Activated naive CD8-positive, alpha-beta T cell treated with anti-CD3 and anti-CD28 coated beads, Interleukin-2, amount 10 ng/mL, durations not matched to agents 7 days and 5 days (primary cell): ENCODE measurements at regions not wholly inside any gene's neighbourhood (a gene's known extent, or its start where the extent isn't known, plus 50 kb on each side); places are given as distances from the start of the nearest gene placed in this dataset.
A peak's percentile ranks its signal among the peaks of the same experiment; 100 is the strongest.

Experiments used
- ATAC-seq: fragments of 150-1000 bp; cut with Tn5 transposase; one replicate; pipeline ENCODE4 v1.10.0; 2021; ENCODE audit warnings: low read depth, moderate library complexity
- POLR2A ChIA-PET: fragments of 350-600 bp; sonication (Branson Sonifier 250); formaldehyde crosslinking; loops from one replicate; lab custom pipeline; 2021; ENCODE audit warnings: antibody characterized with exemption; lab: Charles Lee
- DNase-seq: peaks from one replicate; pipeline ENCODE4 v3.0.0; 2021
- H3K27ac Mint-ChIP-seq: one replicate; pipeline ENCODE4 v1.8.0; 2022; ENCODE audit warnings: mild to moderate bottlenecking, mixed read lengths
- H3K27me3 Mint-ChIP-seq: one replicate; pipeline ENCODE4 v1.8.0; 2022; ENCODE audit warnings: mild to moderate bottlenecking, moderate library complexity, mixed read lengths
- H3K36me3 Mint-ChIP-seq: one replicate; pipeline ENCODE4 v1.8.0; 2021; ENCODE audit warnings: mild to moderate bottlenecking, mixed read lengths
- H3K4me1 Mint-ChIP-seq: one replicate; pipeline ENCODE4 v1.8.0; 2021; ENCODE audit warnings: mixed read lengths
- H3K4me3 Mint-ChIP-seq: one replicate; pipeline ENCODE4 v1.8.0; 2022; ENCODE audit warnings: mild to moderate bottlenecking, moderate library complexity, mixed read lengths
- H3K9me3 Mint-ChIP-seq: one replicate; pipeline ENCODE4 v1.8.0; 2021; ENCODE audit warnings: mixed read lengths

DNA sequence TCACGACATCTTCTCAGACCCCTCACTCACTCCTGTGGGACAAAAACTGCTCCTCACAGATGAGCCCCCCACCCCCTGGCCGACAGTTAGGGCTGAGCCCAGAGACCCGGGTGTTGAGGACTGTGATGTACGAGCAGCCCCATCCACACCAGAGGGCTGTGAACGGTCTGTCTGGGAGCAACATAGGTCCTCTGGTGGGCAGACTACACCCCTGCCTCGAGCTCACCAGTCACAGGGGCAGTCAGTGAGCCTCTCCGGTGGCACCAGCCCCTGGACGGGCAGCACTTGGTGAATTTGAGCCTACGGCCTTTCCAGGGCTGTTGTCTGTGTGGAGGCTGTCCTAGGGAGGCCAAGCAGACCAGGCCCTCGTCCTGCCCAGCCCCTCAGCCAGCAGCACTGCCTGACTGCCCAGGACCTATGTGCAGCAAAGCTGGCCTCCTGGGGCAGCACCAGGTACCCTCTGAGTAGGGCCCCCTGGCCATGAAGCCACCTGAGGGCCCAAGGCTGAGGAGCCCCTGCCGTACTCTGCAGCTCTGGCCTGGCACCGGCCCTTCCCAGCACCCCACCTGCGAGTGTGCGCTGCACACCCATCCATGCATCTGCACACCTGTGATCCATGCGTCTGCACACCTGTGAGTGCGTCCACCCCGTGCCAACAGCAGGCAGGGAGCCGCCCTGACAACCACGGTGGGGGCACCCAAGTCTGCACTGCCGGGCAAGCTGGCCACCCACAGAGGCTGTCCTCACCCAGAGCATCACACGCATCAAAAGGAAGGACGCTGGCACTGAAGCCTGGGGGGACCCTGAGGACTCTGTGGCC lies 111.6 kb upstream of the NKX1-1 start:
- H3K27me3 Mint-ChIP-seq = peaks cover 8% of the 10 kb centered on the region
- DNase-seq (no peak), ATAC-seq (no peak)
- no peaks in the 10 kb centered on the region for H3K36me3 Mint-ChIP-seq
- no peaks in the 10 kb centered on the region for H3K9me3 Mint-ChIP-seq
- no peak overlapping the region for H3K4me3 Mint-ChIP-seq
- POLR2A ChIA-PET = no interaction called here
- H3K4me1 Mint-ChIP-seq = no peaks in the 10 kb centered on the region
- H3K27ac Mint-ChIP-seq = no peak overlapping the region

DNA sequence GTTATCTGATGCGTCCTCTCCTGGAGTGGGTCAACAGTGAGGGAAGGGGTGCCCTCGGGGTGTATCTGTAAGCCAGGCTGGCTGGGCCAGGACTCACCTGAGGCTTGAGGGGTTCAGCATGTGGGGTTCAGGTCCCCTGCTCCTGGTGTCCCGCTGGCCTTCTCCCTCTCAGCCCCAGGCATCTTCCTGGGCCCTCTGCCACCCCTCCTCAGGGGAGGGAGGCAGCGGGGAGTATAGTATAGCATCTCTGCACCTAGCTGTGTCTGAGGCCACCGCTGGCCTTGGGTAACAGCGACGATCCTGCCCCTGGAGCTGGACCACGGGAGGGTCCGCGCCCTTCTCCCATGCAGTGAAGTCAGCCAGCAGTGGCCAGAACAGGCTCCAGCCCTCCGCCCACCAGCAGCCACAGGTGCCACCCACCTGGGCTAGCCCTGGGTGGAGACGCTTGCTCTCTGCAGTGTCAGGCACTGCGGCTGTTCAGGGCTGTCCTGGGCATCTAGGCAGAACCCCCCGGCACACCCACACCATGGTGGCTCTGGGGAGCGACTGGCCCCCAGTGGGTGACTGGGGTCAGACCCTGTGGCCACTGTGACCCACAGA lies 110.7 kb upstream of the NKX1-1 start:
- H3K27me3 Mint-ChIP-seq = peaks cover 5% of the 10 kb centered on the region
- H3K36me3 Mint-ChIP-seq = no peaks in the 10 kb centered on the region
- no peak overlapping the region for H3K27ac Mint-ChIP-seq
- POLR2A ChIA-PET = no interaction called here
- no peaks in the 10 kb centered on the region for H3K4me1 Mint-ChIP-seq
- DNase-seq (no peak), ATAC-seq (no peak)
- no peak overlapping the region for H3K4me3 Mint-ChIP-seq
- H3K9me3 Mint-ChIP-seq = no peaks in the 10 kb centered on the region

DNA sequence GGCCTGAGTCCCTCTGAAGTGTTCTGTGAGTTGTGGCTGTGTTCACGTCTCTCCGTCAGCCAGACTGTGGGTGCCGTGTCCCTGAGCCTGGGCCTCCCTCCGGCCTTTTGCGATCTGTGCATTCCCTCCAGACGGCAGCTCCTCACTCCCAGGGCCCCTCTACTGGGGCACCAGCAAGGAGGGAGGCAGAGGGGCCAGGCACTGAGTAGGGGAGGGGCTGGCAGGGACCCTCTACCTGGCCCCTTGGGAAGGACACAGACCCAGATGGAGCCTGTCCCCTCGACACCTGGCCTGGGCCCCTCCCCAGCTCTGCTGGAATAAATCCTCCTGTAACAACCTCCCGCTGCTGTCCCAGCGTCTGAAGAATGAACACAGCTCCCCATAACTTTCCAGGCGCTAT lies 110.0 kb upstream of the NKX1-1 start:
- Mint-ChIP-seq H3K27ac (no peak overlapping the region), H3K36me3 (no peaks in the 10 kb centered on the region), H3K27me3 (peaks cover 2% of the 10 kb centered on the region), H3K9me3 (no peaks in the 10 kb centered on the region), H3K4me3 (no peak overlapping the region), H3K4me1 (no peaks in the 10 kb centered on the region)
- no peak for DNase-seq
- POLR2A ChIA-PET = no interaction called here
- ATAC-seq = no peak

DNA sequence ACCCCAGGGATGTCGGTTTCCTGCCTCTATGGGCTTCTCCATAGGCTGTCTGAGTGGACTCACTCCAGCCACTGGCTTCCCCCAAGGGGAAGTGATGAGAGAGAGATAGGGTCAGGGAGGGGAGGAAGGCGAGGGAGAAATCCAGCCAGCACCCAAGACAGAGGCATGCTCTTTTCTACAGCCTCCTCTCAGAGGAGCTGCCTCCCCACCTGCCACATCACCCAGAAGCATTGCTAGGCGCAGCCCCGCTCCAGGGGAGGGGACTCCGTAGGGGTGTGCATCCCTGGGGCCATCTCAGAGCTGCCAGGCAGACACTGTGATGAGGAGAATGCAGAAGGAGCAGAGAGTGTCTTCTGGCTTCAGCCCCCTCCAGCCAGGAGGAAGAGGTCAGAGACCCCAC lies 109.5 kb upstream of the NKX1-1 start:
- no peak for ATAC-seq
- Mint-ChIP-seq H3K27me3 (no peaks in the 10 kb centered on the region), H3K4me3 (no peak overlapping the region), H3K36me3 (no peaks in the 10 kb centered on the region), H3K27ac (no peak overlapping the region), H3K9me3 (no peaks in the 10 kb centered on the region), H3K4me1 (no peaks in the 10 kb centered on the region)
- POLR2A ChIA-PET = no interaction called here
- DNase-seq = no peak

DNA sequence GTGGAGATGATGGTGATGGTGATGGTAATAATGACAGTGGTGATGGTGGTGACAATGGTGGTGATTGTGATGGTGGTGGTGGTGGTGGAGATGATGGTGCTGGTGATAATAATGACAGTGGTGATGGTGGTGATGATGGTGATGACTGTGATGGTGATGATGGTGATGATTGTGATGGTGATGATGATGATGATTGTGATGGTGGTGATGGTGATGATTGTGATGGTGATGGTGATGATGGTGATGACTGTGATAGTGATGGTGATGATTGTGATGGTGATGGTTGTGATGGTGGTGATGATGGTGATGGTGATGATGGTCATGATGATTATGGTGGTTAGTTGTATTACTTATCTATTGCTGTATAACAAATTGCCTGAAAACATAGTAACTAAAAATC lies 108.9 kb upstream of the NKX1-1 start:
- ATAC-seq = no peak
- Mint-ChIP-seq H3K4me1 (no peaks in the 10 kb centered on the region), H3K4me3 (no peak overlapping the region), H3K27ac (no peak overlapping the region), H3K27me3 (peaks cover 3% of the 10 kb centered on the region), H3K9me3 (no peaks in the 10 kb centered on the region), H3K36me3 (no peaks in the 10 kb centered on the region)
- DNase-seq = no peak
- POLR2A ChIA-PET = no interaction called here

DNA sequence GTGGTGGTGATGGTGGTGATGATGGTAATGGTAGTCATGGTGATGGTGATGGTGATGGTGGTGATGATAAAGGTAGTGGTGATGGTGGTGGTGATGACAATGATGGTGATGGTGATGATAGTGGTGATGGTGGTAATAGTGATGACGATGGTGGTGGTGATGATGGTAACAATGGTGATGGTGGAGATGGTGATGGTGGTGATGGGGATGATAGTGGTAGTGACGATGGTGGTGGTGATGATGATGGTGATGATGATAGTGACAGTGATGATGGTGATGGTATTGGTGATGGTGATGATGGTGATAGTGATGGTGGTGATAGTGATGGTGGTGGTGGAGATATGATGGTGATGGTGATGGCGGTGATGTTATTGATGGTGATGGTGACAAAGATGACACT lies 108.4 kb upstream of the NKX1-1 start:
- H3K27ac Mint-ChIP-seq = no peak overlapping the region
- H3K36me3 Mint-ChIP-seq = no peaks in the 10 kb centered on the region
- no peaks in the 10 kb centered on the region for H3K4me1 Mint-ChIP-seq
- H3K4me3 Mint-ChIP-seq = no peak overlapping the region
- no peak for DNase-seq
- no peak for ATAC-seq
- H3K27me3 Mint-ChIP-seq = peaks cover 3% of the 10 kb centered on the region
- POLR2A ChIA-PET = no interaction called here
- no peaks in the 10 kb centered on the region for H3K9me3 Mint-ChIP-seq

DNA sequence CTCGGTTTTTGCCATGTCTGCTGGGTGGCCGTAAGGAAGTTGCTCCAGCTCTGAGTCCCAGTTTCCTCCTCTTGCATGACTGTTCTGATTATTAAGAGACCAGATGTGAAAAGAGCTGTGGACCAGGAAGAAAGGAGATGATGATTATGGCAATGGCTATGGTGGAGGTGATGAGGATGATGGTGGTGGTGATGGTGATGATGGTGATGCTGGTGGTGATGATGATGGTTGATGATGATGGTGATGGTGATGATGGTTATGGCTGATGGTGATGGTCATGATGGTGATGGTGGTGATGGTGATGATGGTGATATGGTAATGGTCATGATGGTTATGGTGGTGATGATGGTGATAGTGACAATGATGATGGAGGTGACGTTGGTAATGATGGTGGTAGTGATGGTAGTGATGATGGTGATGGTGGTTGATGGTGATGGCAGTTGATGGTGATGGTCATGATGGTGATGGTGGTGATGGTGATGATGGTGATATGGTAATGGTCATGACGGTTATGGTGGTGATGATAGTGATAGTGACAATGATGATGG lies 107.8 kb upstream of the NKX1-1 start:
- Mint-ChIP-seq H3K27ac (no peak overlapping the region), H3K9me3 (no peaks in the 10 kb centered on the region), H3K4me3 (no peak overlapping the region), H3K4me1 (no peaks in the 10 kb centered on the region), H3K27me3 (peaks cover 3% of the 10 kb centered on the region), H3K36me3 (no peaks in the 10 kb centered on the region)
- no peak for ATAC-seq
- POLR2A ChIA-PET = no interaction called here
- no peak for DNase-seq

DNA sequence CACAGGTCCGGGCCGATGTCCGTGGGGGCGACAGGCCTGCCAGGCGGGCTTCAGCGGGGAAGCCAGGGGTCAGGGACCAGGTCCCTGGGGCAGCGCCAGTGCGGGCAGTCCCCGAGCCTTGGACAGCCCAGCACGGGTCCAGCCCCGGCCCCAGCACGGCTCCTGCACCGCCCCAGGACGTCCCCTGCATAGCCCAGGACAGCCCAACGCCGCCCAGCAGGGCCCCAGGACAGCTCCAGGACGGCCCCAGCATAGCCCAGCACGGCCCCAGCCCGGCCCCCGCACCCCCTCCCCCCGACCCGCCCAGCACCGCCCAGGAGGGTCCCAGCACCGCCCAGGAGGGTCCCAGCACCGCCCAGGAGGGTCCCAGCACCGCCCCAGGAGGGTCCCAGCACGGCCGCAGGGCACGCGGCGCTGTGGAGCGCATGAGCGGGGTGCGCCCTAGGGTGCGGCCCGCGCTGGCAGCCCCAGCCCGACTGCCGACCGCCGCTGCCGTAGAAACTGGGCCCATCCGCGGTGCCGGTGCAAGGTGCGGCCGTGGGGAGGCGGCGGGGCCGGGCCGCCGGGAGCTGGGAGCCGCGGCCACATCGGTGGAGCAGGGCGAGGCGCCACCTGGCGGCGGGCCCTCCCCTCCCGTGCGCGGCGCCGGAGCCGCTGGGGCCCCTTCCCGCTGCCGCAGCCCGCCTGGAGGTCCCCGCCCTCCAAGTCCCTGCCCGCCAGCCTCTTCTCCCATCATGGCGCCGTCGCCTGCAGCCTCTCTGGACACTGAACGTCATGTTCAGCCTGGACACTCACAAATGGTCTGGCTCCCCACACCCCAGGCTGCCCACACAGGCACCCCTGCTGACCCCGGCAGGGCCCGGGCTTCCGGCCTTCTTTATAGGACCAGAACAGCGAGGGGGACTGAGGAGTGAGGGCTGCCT lies 106.8 kb upstream of the NKX1-1 start:
- DNase-seq (peak; percentile 71), ATAC-seq (peak; percentile 77)
- POLR2A ChIA-PET = no interaction called here
- peaks cover 3% of the 10 kb centered on the region for H3K27me3 Mint-ChIP-seq
- no peak overlapping the region for H3K4me3 Mint-ChIP-seq
- H3K36me3 Mint-ChIP-seq = no peaks in the 10 kb centered on the region
- no peaks in the 10 kb centered on the region for H3K4me1 Mint-ChIP-seq
- H3K27ac Mint-ChIP-seq = no peak overlapping the region
- no peaks in the 10 kb centered on the region for H3K9me3 Mint-ChIP-seq

DNA sequence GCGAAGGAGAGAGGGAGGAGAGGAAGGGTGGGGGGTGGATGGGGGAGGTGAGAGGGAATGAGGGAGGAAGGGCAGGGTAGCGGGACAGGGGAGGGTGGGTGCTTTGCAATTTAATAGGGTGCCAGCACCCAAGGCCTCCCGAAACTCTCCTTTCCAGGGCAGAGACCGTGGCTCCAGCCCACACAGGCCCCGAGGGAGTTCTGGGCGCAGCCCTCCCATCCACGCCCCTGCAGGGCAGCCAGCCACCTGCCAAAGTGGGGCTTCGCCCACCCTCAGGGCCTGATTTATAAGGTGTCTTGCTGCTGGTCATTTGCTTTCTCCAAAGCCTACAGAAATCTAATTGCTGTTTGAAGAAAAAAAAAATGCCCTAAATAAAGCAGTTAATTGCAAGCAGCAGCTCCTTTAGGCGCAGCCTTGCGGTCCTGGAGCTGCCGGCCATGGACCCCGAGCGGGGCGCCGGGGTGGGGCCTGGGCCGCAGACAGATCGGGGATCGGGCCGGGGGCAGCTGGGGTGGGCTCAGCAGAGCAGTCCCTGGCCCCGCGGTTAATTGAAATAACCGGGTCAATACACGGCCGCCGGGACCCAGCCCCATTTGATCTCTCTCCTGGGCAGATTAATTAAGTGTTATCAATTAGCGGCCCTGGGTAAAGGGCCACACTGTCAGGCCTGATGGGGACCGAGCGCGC lies 106.0 kb upstream of the NKX1-1 start:
- Mint-ChIP-seq H3K4me3 (no peak overlapping the region), H3K9me3 (no peaks in the 10 kb centered on the region), H3K4me1 (no peaks in the 10 kb centered on the region), H3K27ac (no peak overlapping the region), H3K36me3 (no peaks in the 10 kb centered on the region), H3K27me3 (peaks cover 5% of the 10 kb centered on the region)
- ATAC-seq (no peak), DNase-seq (no peak)
- POLR2A ChIA-PET = no interaction called here

DNA sequence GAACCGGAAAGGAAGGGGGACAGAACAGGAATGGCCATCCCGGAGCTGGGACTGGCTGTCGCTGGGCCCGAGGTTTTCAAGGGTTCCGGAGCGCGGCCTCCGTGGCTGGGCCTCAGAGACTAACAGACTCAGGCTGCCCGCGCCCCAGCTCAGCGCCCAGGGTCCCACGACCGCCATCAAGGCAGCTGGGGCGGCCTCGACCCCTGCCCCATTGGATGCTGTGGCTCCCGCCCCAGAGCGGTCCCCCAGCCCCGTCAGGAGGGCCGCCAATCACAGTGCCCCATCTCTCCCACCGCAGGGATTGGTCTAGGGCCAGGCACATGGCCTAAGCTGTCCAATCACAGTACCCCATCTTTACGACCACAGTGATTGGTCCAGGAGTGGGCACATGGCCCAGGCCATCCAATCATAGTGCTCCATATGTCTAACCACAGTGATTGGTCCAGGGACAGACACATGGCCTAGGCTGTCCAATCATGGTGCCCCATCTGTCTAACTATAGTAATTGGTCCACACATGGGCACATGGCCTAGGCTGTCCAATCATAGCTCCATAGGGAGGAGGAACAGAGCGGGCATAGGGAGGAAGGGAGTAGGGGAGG lies 105.3 kb upstream of the NKX1-1 start:
- DNase-seq = no peak
- ATAC-seq = peak; percentile 33
- Mint-ChIP-seq H3K36me3 (no peaks in the 10 kb centered on the region), H3K27me3 (peaks cover 5% of the 10 kb centered on the region), H3K27ac (no peak overlapping the region), H3K9me3 (no peaks in the 10 kb centered on the region), H3K4me3 (no peak overlapping the region), H3K4me1 (no peaks in the 10 kb centered on the region)
- POLR2A ChIA-PET = no interaction called here

DNA sequence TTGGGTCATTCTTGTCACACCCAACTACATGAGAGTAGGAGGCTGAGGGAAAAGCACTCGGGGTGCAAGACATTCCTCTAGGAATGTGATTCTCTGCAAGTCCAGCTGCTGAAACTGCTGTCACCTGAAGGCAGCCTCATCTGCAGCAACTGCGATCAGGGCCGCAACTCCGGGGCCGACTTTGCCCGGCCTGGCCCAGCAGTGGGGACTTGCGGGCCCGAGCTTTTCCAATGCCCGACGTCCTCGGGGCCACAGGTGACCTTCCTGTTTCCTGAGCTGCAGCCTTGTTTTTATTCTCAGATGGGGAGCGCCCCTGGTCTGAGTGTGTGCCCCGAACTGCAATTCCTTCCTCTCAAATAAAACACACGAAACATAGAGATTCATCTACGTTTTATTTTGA lies 104.7 kb upstream of the NKX1-1 start:
- H3K36me3 Mint-ChIP-seq = no peaks in the 10 kb centered on the region
- no peak overlapping the region for H3K27ac Mint-ChIP-seq
- no peaks in the 10 kb centered on the region for H3K9me3 Mint-ChIP-seq
- H3K4me1 Mint-ChIP-seq = no peaks in the 10 kb centered on the region
- no peak for ATAC-seq
- no peak overlapping the region for H3K4me3 Mint-ChIP-seq
- H3K27me3 Mint-ChIP-seq = peaks cover 5% of the 10 kb centered on the region
- no peak for DNase-seq
- POLR2A ChIA-PET = no interaction called here

DNA sequence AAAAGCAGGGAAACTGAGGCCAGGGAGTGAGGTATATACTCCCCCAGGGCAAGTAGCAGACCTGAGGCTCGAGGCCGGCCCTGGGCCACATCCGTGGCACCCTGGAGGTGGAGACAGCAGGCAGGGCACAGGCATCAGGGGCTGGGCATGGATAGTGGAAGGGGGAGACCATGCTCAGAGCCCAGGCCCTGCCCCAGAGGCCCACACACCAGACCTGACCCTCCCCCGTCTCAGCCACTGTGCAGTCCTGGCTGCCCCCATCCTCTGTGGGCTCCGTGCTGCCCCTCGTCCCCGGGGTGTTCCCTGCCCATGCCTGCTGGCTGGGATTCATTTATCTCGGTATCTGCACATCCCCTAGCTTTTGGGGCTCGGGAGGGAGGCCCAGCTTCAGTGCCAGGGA lies 103.1 kb upstream of the NKX1-1 start:
- no peaks in the 10 kb centered on the region for H3K36me3 Mint-ChIP-seq

More for the DNA sequence above, 103.1 kb upstream of the NKX1-1 start:
- H3K27ac Mint-ChIP-seq = no peak overlapping the region
- no peaks in the 10 kb centered on the region for H3K4me1 Mint-ChIP-seq
- H3K4me3 Mint-ChIP-seq = no peak overlapping the region
- peak; percentile 14 for DNase-seq
- H3K9me3 Mint-ChIP-seq = no peaks in the 10 kb centered on the region
- H3K27me3 Mint-ChIP-seq = peaks cover 5% of the 10 kb centered on the region
- ATAC-seq = no peak
- POLR2A ChIA-PET = no interaction called here
